ENCODE measurements at regions not wholly inside any gene's neighbourhood (a gene's known extent, or its start where the extent isn't known, plus 50 kb on each side); places are given as distances from the start of the nearest gene placed in this dataset.

GRCh38 chr6:113591896-113592827, 265.0 kb upstream of the MARCKS start:
- H3K9me3 Mint-ChIP-seq, result peaks cover 0 to 7% (median 3%) of the 10 kb centered on the region in 6 donors
- no peaks in the 10 kb centered on the region for H3K4me1 Mint-ChIP-seq
- no peaks in the 10 kb centered on the region for H3K36me3 Mint-ChIP-seq
- peaks cover 0 to 2% (median 1%) of the 10 kb centered on the region in 3 donors for H3K27me3 Mint-ChIP-seq (ENCODE audit: low read depth in 3 of 3)
- H3K27ac Mint-ChIP-seq, result no peak overlapping the region
- DNase-seq, result no peak
- H3K4me3 Mint-ChIP-seq, result no peak overlapping the region

- no peak overlapping the region for H3K27ac Mint-ChIP-seq
- H3K27me3 Mint-ChIP-seq (ENCODE audit: low read depth in 3 of 3), result peaks cover 0 to 2% (median 1%) of the 10 kb centered on the region in 3 donors
- H3K4me3 Mint-ChIP-seq, result no peak overlapping the region
- no peaks in the 10 kb centered on the region for H3K36me3 Mint-ChIP-seq
- H3K9me3 Mint-ChIP-seq, result peaks cover 0 to 4% (median 3%) of the 10 kb centered on the region in 6 donors
- no peak for DNase-seq
- no peaks in the 10 kb centered on the region for H3K4me1 Mint-ChIP-seq
Observed at GRCh38 chr6:113594726-113595125, 262.4 kb upstream of the MARCKS start.

GRCh38 chr6:113595911-113596376, 261.2 kb upstream of the MARCKS start:
- no peaks in the 10 kb centered on the region for H3K36me3 Mint-ChIP-seq
- H3K4me1 Mint-ChIP-seq, result no peaks in the 10 kb centered on the region
- no peak overlapping the region for H3K27ac Mint-ChIP-seq
- H3K27me3 Mint-ChIP-seq (ENCODE audit: low read depth in 3 of 3), result peaks cover 0 to 3% (median 1%) of the 10 kb centered on the region in 3 donors
- H3K9me3 Mint-ChIP-seq, result peaks cover 0 to 4% (median 3%) of the 10 kb centered on the region in 6 donors
- H3K4me3 Mint-ChIP-seq, result no peak overlapping the region
- no peak for DNase-seq

- no peak overlapping the region for H3K27ac Mint-ChIP-seq
- DNase-seq, result no peak
- H3K27me3 Mint-ChIP-seq (ENCODE audit: low read depth in 3 of 3), result peaks cover 0 to 4% (median 0%) of the 10 kb centered on the region in 3 donors
- no peak overlapping the region for H3K4me3 Mint-ChIP-seq
- H3K36me3 Mint-ChIP-seq, result no peaks in the 10 kb centered on the region
- H3K4me1 Mint-ChIP-seq, result no peaks in the 10 kb centered on the region
- H3K9me3 Mint-ChIP-seq, result peaks cover 0 to 4% (median 3%) of the 10 kb centered on the region in 6 donors
Observed at GRCh38 chr6:113596387-113597230, 260.5 kb upstream of the MARCKS start.

GRCh38 chr6:113597231-113597583, 259.9 kb upstream of the MARCKS start:
- H3K9me3 Mint-ChIP-seq, result peaks cover 0 to 4% (median 3%) of the 10 kb centered on the region in 6 donors
- H3K4me1 Mint-ChIP-seq, result no peaks in the 10 kb centered on the region
- no peaks in the 10 kb centered on the region for H3K36me3 Mint-ChIP-seq
- H3K27ac Mint-ChIP-seq, result no peak overlapping the region
- H3K4me3 Mint-ChIP-seq, result no peak overlapping the region
- no peak for DNase-seq
- peaks cover 0 to 4% (median 2%) of the 10 kb centered on the region in 3 donors for H3K27me3 Mint-ChIP-seq (ENCODE audit: low read depth in 3 of 3)

- no peaks in the 10 kb centered on the region for H3K36me3 Mint-ChIP-seq
- no peaks in the 10 kb centered on the region for H3K4me1 Mint-ChIP-seq
- no peak overlapping the region for H3K27ac Mint-ChIP-seq
- no peak for DNase-seq
- H3K9me3 Mint-ChIP-seq, result peaks cover 0 to 4% (median 2%) of the 10 kb centered on the region in 6 donors
- H3K27me3 Mint-ChIP-seq (ENCODE audit: low read depth in 3 of 3), result peaks cover 0 to 2% (median 2%) of the 10 kb centered on the region in 3 donors
- no peak overlapping the region for H3K4me3 Mint-ChIP-seq
Observed at GRCh38 chr6:113598786-113599185, 258.4 kb upstream of the MARCKS start.

GRCh38 chr6:113599444-113599843, 257.7 kb upstream of the MARCKS start:
- no peak overlapping the region for H3K27ac Mint-ChIP-seq
- no peaks in the 10 kb centered on the region for H3K36me3 Mint-ChIP-seq
- DNase-seq, result no peak
- peaks cover 0 to 2% (median 2%) of the 10 kb centered on the region in 3 donors for H3K27me3 Mint-ChIP-seq (ENCODE audit: low read depth in 3 of 3)
- peaks cover 0 to 4% (median 2%) of the 10 kb centered on the region in 6 donors for H3K9me3 Mint-ChIP-seq
- H3K4me3 Mint-ChIP-seq, result no peak overlapping the region
- H3K4me1 Mint-ChIP-seq, result no peaks in the 10 kb centered on the region

GRCh38 chr6:113600551-113601339, 256.4 kb upstream of the MARCKS start:
- Mint-ChIP-seq H3K9me3 (peaks cover 0 to 4% (median 2%) of the 10 kb centered on the region in 6 donors), H3K4me1 (no peaks in the 10 kb centered on the region), H3K27ac (no peak overlapping the region), H3K36me3 (no peaks in the 10 kb centered on the region), H3K27me3 (ENCODE audit: low read depth in 3 of 3) (peaks cover 0 to 2% (median 2%) of the 10 kb centered on the region in 3 donors), H3K4me3 (no peak overlapping the region)
- no peak for DNase-seq

GRCh38 chr6:113607821-113608545, 249.2 kb upstream of the MARCKS start:
- Mint-ChIP-seq H3K27me3 (ENCODE audit: low read depth in 3 of 3) (peaks cover 0 to 2% (median 0%) of the 10 kb centered on the region in 3 donors), H3K36me3 (no peaks in the 10 kb centered on the region), H3K4me3 (no peak overlapping the region), H3K27ac (no peak overlapping the region), H3K4me1 (no peaks in the 10 kb centered on the region), H3K9me3 (peaks cover 0 to 3% (median 0%) of the 10 kb centered on the region in 6 donors)
- no peak for DNase-seq

- Mint-ChIP-seq H3K36me3 (no peaks in the 10 kb centered on the region), H3K27ac (no peak overlapping the region), H3K4me3 (no peak overlapping the region), H3K27me3 (ENCODE audit: low read depth in 3 of 3) (peaks cover 0 to 2% (median 2%) of the 10 kb centered on the region in 3 donors), H3K9me3 (peaks cover 0 to 5% (median 0%) of the 10 kb centered on the region in 6 donors), H3K4me1 (no peaks in the 10 kb centered on the region)
- DNase-seq, result no peak
Observed at GRCh38 chr6:113610377-113610988, 246.7 kb upstream of the MARCKS start.

- no peak overlapping the region for H3K4me3 Mint-ChIP-seq
- DNase-seq, result no peak
- no peaks in the 10 kb centered on the region for H3K4me1 Mint-ChIP-seq
- H3K27me3 Mint-ChIP-seq (ENCODE audit: low read depth in 3 of 3), result peaks cover 0 to 2% (median 2%) of the 10 kb centered on the region in 3 donors
- H3K36me3 Mint-ChIP-seq, result no peaks in the 10 kb centered on the region
- peaks cover 0 to 5% (median 0%) of the 10 kb centered on the region in 6 donors for H3K9me3 Mint-ChIP-seq
- no peak overlapping the region for H3K27ac Mint-ChIP-seq
Observed at GRCh38 chr6:113616701-113617274, 240.4 kb upstream of the MARCKS start.

GRCh38 chr6:113619077-113619476, 238.1 kb upstream of the MARCKS start:
- H3K27ac Mint-ChIP-seq, result no peak overlapping the region
- no peaks in the 10 kb centered on the region for H3K9me3 Mint-ChIP-seq
- H3K27me3 Mint-ChIP-seq (ENCODE audit: low read depth in 3 of 3), result peaks cover 0 to 2% (median 0%) of the 10 kb centered on the region in 3 donors
- H3K4me1 Mint-ChIP-seq, result no peaks in the 10 kb centered on the region
- DNase-seq, result no peak
- H3K36me3 Mint-ChIP-seq, result no peaks in the 10 kb centered on the region
- no peak overlapping the region for H3K4me3 Mint-ChIP-seq

All from immature natural killer cell (primary cell).